C4-2B (cell line): ENCODE measurements at regions not wholly inside any gene's neighbourhood (a gene's known extent, or its start where the extent isn't known, plus 50 kb on each side); places are given as distances from the start of the nearest gene placed in this dataset.

Source experiments
- CTCF ChIP-seq: fragments of 450-650 bp; conservative IDR thresholded peaks from 2 replicates; pipeline ENCODE4 v1.5.1; 2017; ENCODE audit warnings: mild to moderate bottlenecking
- ZFX ChIP-seq: fragments of 450-650 bp; IDR thresholded peaks from 2 replicates; pipeline ENCODE4 v1.6.1; 2017

GRCh38 chr3:145953316-145953715, 207.7 kb downstream of the PLOD2 start:
- no peak for TF ChIP-seq CTCF
- no peak for TF ChIP-seq ZFX
